NB4 (cell line): ENCODE measurements at regions not wholly inside any gene's neighbourhood (a gene's known extent, or its start where the extent isn't known, plus 50 kb on each side); places are given as distances from the start of the nearest gene placed in this dataset.

Source experiments
- DNase-seq: peaks from one replicate; pipeline ENCODE4 v3.0.0; 2010; ENCODE audit warnings: low read depth
- H3K4me3 ChIP-seq: one replicate; pipeline ENCODE4 v1.5.1; 2011; ENCODE audit warnings: mild to moderate bottlenecking, low read depth, low read length, moderate library complexity
- CTCF ChIP-seq: IDR thresholded peaks from one replicate; pipeline ENCODE4 v1.5.1; 2012; ENCODE audit warnings: low read depth, low read length
- MAX ChIP-seq: IDR thresholded peaks from 2 replicates; pipeline ENCODE4 v1.6.1; 2011; ENCODE audit warnings: low read depth, low read length
- MYC ChIP-seq: IDR thresholded peaks from 2 replicates; pipeline ENCODE4 v1.6.1; 2011; ENCODE audit warnings: low read depth, low read length
- POLR2A ChIP-seq: IDR thresholded peaks from 2 replicates; pipeline ENCODE4 v1.6.1; 2011; ENCODE audit warnings: mild to moderate bottlenecking; ENCODE audit not compliant: insufficient read length; ENCODE audit errors: extremely low read depth

- H3K4me3 ChIP-seq = no peak overlapping the region
- TF ChIP-seq POLR2A (no peak), MYC (no peak), MAX (no peak), CTCF (no peak)
- no peak for DNase-seq
These were observed 127.2 kb upstream of the LARP1 start for GRCh38 chr5:154627698-154628678.

- H3K4me3 ChIP-seq = no peak overlapping the region
- TF ChIP-seq MAX = no peak
- no peak for TF ChIP-seq POLR2A
- TF ChIP-seq CTCF = no peak
- TF ChIP-seq MYC = no peak
- no peak for DNase-seq
These were observed 128.2 kb upstream of the LARP1 start for GRCh38 chr5:154626876-154627557.

- H3K4me3 ChIP-seq = no peak overlapping the region
- no peak for DNase-seq
- TF ChIP-seq MYC (no peak), CTCF (no peak), POLR2A (no peak), MAX (no peak)
These were observed 130.1 kb upstream of the LARP1 start for GRCh38 chr5:154625031-154625430.

GRCh38 chr5:154624341-154624740, 130.8 kb upstream of the LARP1 start:
- TF ChIP-seq POLR2A (no peak), CTCF (no peak), MAX (no peak), MYC (no peak)
- H3K4me3 ChIP-seq = no peak overlapping the region
- no peak for DNase-seq

GRCh38 chr5:154620411-154620810, 134.8 kb upstream of the LARP1 start:
- DNase-seq = peak; percentile 60
- H3K4me3 ChIP-seq = no peak overlapping the region
- 0 out of 2 replicates have a peak, but pooled peaks have one; percentile 18 for TF ChIP-seq MYC
- TF ChIP-seq POLR2A = no peak

- no peak overlapping the region for H3K4me3 ChIP-seq
- TF ChIP-seq MAX (no peak), MYC (no peak), CTCF (no peak), POLR2A (no peak)
- no peak for DNase-seq
These were observed 136.5 kb upstream of the LARP1 start for GRCh38 chr5:154618696-154619095.
